ENCODE measurements at regions not wholly inside any gene's neighbourhood (a gene's known extent, or its start where the extent isn't known, plus 50 kb on each side); places are given as distances from the start of the nearest gene placed in this dataset.

GRCh38 chr12:91622981-91623380 lies 440.4 kb upstream of the DCN start:
- DNase-seq (ENCODE audit: low read depth) = no peak

- DNase-seq (ENCODE audit: low read depth) = no peak
Observed at GRCh38 chr12:91622037-91622436, 439.4 kb upstream of the DCN start.

GRCh38 chr12:91620992-91621391 lies 438.4 kb upstream of the DCN start:
- DNase-seq (ENCODE audit: low read depth) = no peak

GRCh38 chr12:91620422-91620821 lies 437.8 kb upstream of the DCN start:
- no peak for DNase-seq (ENCODE audit: low read depth)

- DNase-seq (ENCODE audit: low read depth) = no peak
Observed at GRCh38 chr12:91618281-91618680, 435.7 kb upstream of the DCN start.

- DNase-seq (ENCODE audit: low read depth) = no peak
Observed at GRCh38 chr12:91617818-91618217, 435.2 kb upstream of the DCN start.

- no peak for DNase-seq (ENCODE audit: low read depth)
Observed at GRCh38 chr12:91616416-91616815, 433.8 kb upstream of the DCN start.

GRCh38 chr12:91613223-91613779 lies 430.7 kb upstream of the DCN start:
- no peak for DNase-seq (ENCODE audit: low read depth)

GRCh38 chr12:91610561-91610960 lies 427.9 kb upstream of the DCN start:
- no peak for DNase-seq (ENCODE audit: low read depth)

GRCh38 chr12:91609283-91609682 lies 426.7 kb upstream of the DCN start:
- no peak for DNase-seq (ENCODE audit: low read depth)

- no peak for DNase-seq (ENCODE audit: low read depth)
Observed at GRCh38 chr12:91608542-91608941, 425.9 kb upstream of the DCN start.

GRCh38 chr12:91606662-91607377 lies 424.2 kb upstream of the DCN start:
- no peak for DNase-seq (ENCODE audit: low read depth)

GRCh38 chr12:91604897-91605296 lies 422.3 kb upstream of the DCN start:
- DNase-seq (ENCODE audit: low read depth) = no peak

- no peak for DNase-seq (ENCODE audit: low read depth)
Observed at GRCh38 chr12:91603060-91603459, 420.4 kb upstream of the DCN start.

- DNase-seq (ENCODE audit: low read depth) = no peak
Observed at GRCh38 chr12:91601054-91601453, 418.4 kb upstream of the DCN start.

- DNase-seq (ENCODE audit: low read depth) = no peak
Observed at GRCh38 chr12:91594715-91595114, 412.1 kb upstream of the DCN start.

GRCh38 chr12:91591639-91591987 lies 409.0 kb upstream of the DCN start:
- DNase-seq (ENCODE audit: low read depth) = no peak

GRCh38 chr12:91590966-91591638 lies 408.5 kb upstream of the DCN start:
- no peak for DNase-seq (ENCODE audit: low read depth)

- DNase-seq (ENCODE audit: low read depth) = no peak
Observed at GRCh38 chr12:91588874-91589454, 406.3 kb upstream of the DCN start.

GRCh38 chr12:91586015-91586414 lies 403.4 kb upstream of the DCN start:
- no peak for DNase-seq (ENCODE audit: low read depth)

GRCh38 chr12:91582811-91583210 lies 400.2 kb upstream of the DCN start:
- no peak for DNase-seq (ENCODE audit: low read depth)

GRCh38 chr12:91579516-91580263 lies 397.1 kb upstream of the DCN start:
- DNase-seq (ENCODE audit: low read depth) = no peak

Measured in GM04503 (cell line).